ENCODE measurements at regions not wholly inside any gene's neighbourhood (a gene's known extent, or its start where the extent isn't known, plus 50 kb on each side); places are given as distances from the start of the nearest gene placed in this dataset.

- TF ChIP-seq, protein P1, sequence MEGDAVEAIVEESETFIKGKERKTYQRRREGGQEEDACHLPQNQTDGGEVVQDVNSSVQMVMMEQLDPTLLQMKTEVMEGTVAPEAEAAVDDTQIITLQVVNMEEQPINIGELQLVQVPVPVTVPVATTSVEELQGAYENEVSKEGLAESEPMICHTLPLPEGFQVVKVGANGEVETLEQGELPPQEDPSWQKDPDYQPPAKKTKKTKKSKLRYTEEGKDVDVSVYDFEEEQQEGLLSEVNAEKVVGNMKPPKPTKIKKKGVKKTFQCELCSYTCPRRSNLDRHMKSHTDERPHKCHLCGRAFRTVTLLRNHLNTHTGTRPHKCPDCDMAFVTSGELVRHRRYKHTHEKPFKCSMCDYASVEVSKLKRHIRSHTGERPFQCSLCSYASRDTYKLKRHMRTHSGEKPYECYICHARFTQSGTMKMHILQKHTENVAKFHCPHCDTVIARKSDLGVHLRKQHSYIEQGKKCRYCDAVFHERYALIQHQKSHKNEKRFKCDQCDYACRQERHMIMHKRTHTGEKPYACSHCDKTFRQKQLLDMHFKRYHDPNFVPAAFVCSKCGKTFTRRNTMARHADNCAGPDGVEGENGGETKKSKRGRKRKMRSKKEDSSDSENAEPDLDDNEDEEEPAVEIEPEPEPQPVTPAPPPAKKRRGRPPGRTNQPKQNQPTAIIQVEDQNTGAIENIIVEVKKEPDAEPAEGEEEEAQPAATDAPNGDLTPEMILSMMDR (conservative IDR thresholded peaks at IDR 0.05; ENCODE audit: low read depth, low read length): no peak
- no peak for TF ChIP-seq EZH2 (IDR thresholded peaks at IDR 0.05; ENCODE audit: borderline replicate concordance, low read depth, low read length, poor library complexity, severe bottlenecking)
Observed at GRCh38 chr13:50401721-50402465, 386.6 kb downstream of the KCNRG start.
